Left lung (tissue), 4 donors: ENCODE measurements at regions not wholly inside any gene's neighbourhood (a gene's known extent, or its start where the extent isn't known, plus 50 kb on each side); places are given as distances from the start of the nearest gene placed in this dataset.

Experiments used
- ATAC-seq: fragments of 200-7000 bp; cut with Tn5 transposase; one replicate; pipeline ENCODE4 v1.9.1; 2020; ENCODE audit warnings: moderate library complexity
- DNase-seq, 4 donors: peaks; one replicate each; pipeline ENCODE4 v3.0.0-alpha.2; 2013 to 2020
- H3K27ac ChIP-seq, 2 donors: fragments of 200-600 bp; sonication (generic) in 1 of 2; one replicate each; pipeline versions ENCODE4 v1.5.0 to v1.8.0; 2020 to 2021
- H3K27me3 ChIP-seq, 2 donors: fragments of 200-600 bp; sonication (generic) in 1 of 2; one replicate each; pipeline versions ENCODE4 v1.5.0 to v1.8.0; 2020 to 2021
- H3K36me3 ChIP-seq, 2 donors: fragments of 200-600 bp; sonication (generic) in 1 of 2; one replicate each; pipeline versions ENCODE4 v1.5.0 to v1.8.0; 2020 to 2021
- H3K4me1 ChIP-seq, 2 donors: fragments of 200-600 bp; one replicate each; pipeline ENCODE4 v1.8.0; 2021
- H3K4me3 ChIP-seq, 2 donors: fragments of 200-600 bp; sonication (generic) in 1 of 2; one replicate each; pipeline versions ENCODE4 v1.5.0 to v1.8.0; 2020 to 2021; ENCODE audit warnings: mild to moderate bottlenecking in 1 of 2
- H3K9me3 ChIP-seq, 2 donors: fragments of 200-600 bp; sonication (generic) in 1 of 2; one replicate each; pipeline versions ENCODE4 v1.5.0 to v1.8.0; 2020 to 2021
- intact Hi-C, 2 donors: fragments of 100-400 bp; cut with DNase I; formaldehyde crosslinking; loops; one replicate each; pipeline versions ENCODE4 v1.11.2 to v1.14.2; 2022
- TF ChIP-seq, protein P1 (sequence below), 2 donors: fragments of 200-600 bp; sonication (generic) in 1 of 2; IDR thresholded peaks; one replicate each; pipeline versions ENCODE4 v1.5.0 to v1.8.0; 2021; ENCODE audit warnings: antibody characterized with exemption in 2 of 2
- donor health status: DM: no; HTN: yes; CAD: no.
- donor health status: DM: no; HTN: no; CAD: no.

DNA sequence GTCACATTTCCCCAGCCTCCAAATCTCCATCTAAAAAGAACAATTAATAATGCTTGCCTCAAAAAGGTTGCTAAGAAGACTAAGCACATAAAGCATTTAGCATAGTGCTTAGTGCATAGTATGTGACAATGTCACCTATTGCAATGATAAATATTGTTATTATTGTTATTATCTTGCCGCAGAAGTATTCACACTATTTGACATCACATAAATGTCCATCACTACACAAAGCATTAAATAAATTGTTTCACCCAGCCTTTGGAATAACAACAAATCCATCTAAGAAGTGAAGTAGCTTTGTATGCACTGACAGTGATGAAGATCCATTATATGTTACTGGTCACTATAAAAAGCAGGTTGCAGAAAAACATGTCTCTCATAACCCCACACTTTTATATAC, 2263.9 kb upstream of the WWC1 start:
- peaks cover 0 to 2% of the 10 kb centered on the region in 2 donors for H3K9me3 ChIP-seq
- no peaks in the 10 kb centered on the region for H3K27me3 ChIP-seq
- no peak for ATAC-seq
- TF ChIP-seq, protein P1, sequence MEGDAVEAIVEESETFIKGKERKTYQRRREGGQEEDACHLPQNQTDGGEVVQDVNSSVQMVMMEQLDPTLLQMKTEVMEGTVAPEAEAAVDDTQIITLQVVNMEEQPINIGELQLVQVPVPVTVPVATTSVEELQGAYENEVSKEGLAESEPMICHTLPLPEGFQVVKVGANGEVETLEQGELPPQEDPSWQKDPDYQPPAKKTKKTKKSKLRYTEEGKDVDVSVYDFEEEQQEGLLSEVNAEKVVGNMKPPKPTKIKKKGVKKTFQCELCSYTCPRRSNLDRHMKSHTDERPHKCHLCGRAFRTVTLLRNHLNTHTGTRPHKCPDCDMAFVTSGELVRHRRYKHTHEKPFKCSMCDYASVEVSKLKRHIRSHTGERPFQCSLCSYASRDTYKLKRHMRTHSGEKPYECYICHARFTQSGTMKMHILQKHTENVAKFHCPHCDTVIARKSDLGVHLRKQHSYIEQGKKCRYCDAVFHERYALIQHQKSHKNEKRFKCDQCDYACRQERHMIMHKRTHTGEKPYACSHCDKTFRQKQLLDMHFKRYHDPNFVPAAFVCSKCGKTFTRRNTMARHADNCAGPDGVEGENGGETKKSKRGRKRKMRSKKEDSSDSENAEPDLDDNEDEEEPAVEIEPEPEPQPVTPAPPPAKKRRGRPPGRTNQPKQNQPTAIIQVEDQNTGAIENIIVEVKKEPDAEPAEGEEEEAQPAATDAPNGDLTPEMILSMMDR (IDR thresholded peaks at IDR 0.05) = no peak
- DNase-seq = no peak
- intact Hi-C loops = no loop called here
- no peaks in the 10 kb centered on the region for H3K4me1 ChIP-seq
- H3K27ac ChIP-seq = no peak overlapping the region
- no peaks in the 10 kb centered on the region for H3K36me3 ChIP-seq
- H3K4me3 ChIP-seq = no peak overlapping the region

DNA sequence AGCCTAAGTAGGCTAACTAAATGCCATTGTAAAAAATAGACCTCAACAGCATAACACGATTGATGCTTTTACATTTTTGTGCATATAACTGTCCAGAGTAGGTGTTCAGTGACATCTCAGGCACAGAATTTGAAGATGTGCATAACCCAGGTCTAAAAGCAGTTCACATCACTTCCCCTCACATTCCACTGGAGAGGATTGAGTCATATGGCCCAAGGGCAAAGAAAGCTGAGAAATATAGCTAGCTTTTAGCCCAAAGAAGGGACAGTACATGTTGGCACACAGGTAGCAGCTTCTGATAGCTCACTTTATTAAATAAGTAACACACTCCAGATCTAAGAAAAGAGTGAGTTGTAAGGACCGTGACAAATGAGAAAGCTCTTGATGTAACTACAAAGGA, 2259.5 kb upstream of the WWC1 start:
- H3K4me1 ChIP-seq = no peaks in the 10 kb centered on the region
- ATAC-seq (no peak), DNase-seq (no peak)
- no peak overlapping the region for H3K27ac ChIP-seq
- H3K27me3 ChIP-seq = no peaks in the 10 kb centered on the region
- TF ChIP-seq, protein P1 (IDR thresholded peaks at IDR 0.05) = no peak
- intact Hi-C loops = no loop called here
- H3K9me3 ChIP-seq = peaks cover 0 to 2% of the 10 kb centered on the region in 2 donors
- H3K36me3 ChIP-seq = no peaks in the 10 kb centered on the region
- H3K4me3 ChIP-seq = no peak overlapping the region

DNA sequence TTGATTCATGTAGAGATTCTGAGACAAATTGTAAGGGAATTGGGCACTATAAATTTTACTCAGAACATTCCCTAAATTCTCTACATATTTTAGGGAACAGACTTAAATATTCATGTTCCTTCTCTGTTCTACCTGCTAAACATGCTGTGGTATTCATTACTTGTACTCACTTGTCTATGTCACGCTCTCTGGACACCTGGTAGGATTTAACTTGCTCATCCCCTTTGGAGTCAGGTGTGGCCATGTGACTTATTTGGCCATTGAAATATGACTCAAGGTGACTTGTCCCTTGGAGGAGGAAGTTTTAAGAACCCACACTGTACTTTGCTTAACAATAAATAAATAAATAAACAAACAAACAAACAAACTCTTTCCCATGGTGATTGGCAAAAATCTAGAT, 2258.8 kb upstream of the WWC1 start:
- Histone ChIP-seq H3K27me3 (no peaks in the 10 kb centered on the region), H3K36me3 (no peaks in the 10 kb centered on the region), H3K4me1 (no peaks in the 10 kb centered on the region), H3K9me3 (peaks cover 0 to 2% of the 10 kb centered on the region in 2 donors), H3K4me3 (no peak overlapping the region), H3K27ac (no peak overlapping the region)
- no peak for ATAC-seq
- no peak for DNase-seq
- intact Hi-C loops = no loop called here
- TF ChIP-seq, protein P1 (IDR thresholded peaks at IDR 0.05) = no peak

DNA sequence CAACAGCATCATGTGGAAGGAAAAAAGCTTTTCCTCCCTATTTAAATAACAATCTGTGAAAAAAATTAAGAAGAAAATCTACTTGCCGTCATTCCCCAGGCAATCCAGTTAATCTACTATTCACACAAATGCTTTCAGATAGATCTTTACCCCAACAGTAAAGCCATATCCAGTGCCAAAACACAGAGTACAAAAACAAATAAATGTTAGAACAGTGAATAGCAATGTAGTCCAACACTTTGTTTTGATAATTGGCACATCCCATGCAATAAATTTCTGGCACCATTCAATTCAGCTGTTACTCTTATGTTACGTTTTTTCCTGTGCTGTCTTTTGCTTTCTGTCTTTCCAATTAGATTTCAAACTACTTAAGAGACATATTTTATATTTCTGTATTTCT, 2245.5 kb upstream of the WWC1 start:
- intact Hi-C loops = no loop called here
- H3K4me3 ChIP-seq = no peak overlapping the region
- no peaks in the 10 kb centered on the region for H3K27me3 ChIP-seq
- H3K36me3 ChIP-seq = no peaks in the 10 kb centered on the region
- ATAC-seq = no peak
- peaks cover 0 to 4% of the 10 kb centered on the region in 2 donors for H3K9me3 ChIP-seq
- no peaks in the 10 kb centered on the region for H3K4me1 ChIP-seq
- H3K27ac ChIP-seq = no peak overlapping the region
- TF ChIP-seq, protein P1 (IDR thresholded peaks at IDR 0.05) = no peak
- DNase-seq = no peak

DNA sequence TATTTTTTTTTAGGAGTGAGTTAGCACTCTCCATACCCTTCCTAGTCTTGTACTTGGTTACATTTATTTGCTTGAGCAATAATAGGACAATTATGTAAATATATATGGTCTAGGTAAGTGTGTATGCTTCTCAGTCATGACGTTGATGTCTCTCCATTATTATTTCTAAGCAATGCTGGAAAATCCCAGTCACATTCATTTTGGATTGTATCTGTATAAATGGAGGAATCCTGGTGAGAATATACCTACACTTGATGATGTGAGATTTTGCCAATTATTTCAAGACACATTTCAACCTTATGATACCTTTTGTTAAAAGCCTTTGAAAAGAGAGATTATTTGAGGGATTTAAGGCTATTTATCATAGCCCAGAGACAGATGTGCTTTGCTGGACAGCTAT, 2244.5 kb upstream of the WWC1 start:
- ATAC-seq = no peak
- no peak for DNase-seq
- intact Hi-C loops = no loop called here
- Histone ChIP-seq H3K9me3 (peaks cover 0 to 7% of the 10 kb centered on the region in 2 donors), H3K4me3 (no peak overlapping the region), H3K4me1 (no peaks in the 10 kb centered on the region), H3K27ac (no peak overlapping the region), H3K27me3 (no peaks in the 10 kb centered on the region), H3K36me3 (no peaks in the 10 kb centered on the region)
- TF ChIP-seq, protein P1 (IDR thresholded peaks at IDR 0.05) = no peak
